GM12878 (cell line): ENCODE measurements at regions not wholly inside any gene's neighbourhood (a gene's known extent, or its start where the extent isn't known, plus 50 kb on each side); places are given as distances from the start of the nearest gene placed in this dataset.

Experiments used
- CEBPB ChIP-seq, 2 experiments: fragments of 150-350 bp in 1 of 2; IDR thresholded peaks; 2 replicates each; pipeline ENCODE4 v1.6.1; 2012 to 2014; ENCODE audit warnings: low read depth in 2 of 2, low read length in 2 of 2, borderline replicate concordance in 1 of 2, inconsistent platforms in 1 of 2
- CTCF ChIP-seq, 3 experiments: IDR thresholded peaks in 2 of 3; conservative IDR thresholded peaks in 1 of 3; 2 replicates each; pipeline ENCODE4 v1.5.1; 2011; ENCODE audit warnings: low read depth in 3 of 3, low read length in 3 of 3, mild to moderate bottlenecking in 3 of 3, control low read depth in 2 of 3, moderate library complexity in 2 of 3, inconsistent platforms in 1 of 3, mixed read lengths in 1 of 3; ENCODE audit not compliant: control insufficient read depth in 2 of 3, insufficient read depth in 1 of 3; ENCODE audit errors: extremely low read depth in 1 of 3
- EGR1 ChIP-seq, 2 experiments: IDR thresholded peaks; 1 replicate in 1 of 2; 2 replicates in 1 of 2; pipeline ENCODE4 v1.6.1; 2011 to 2012; ENCODE audit warnings: low read depth in 2 of 2, low read length in 2 of 2, borderline replicate concordance in 1 of 2, mild to moderate bottlenecking in 1 of 2, moderate library complexity in 1 of 2
- ESRRA ChIP-seq: IDR thresholded peaks from 2 replicates; pipeline ENCODE4 v1.6.1; 2012; ENCODE audit warnings: mild to moderate bottlenecking, low read length, improper control_type of control experiment
- GABPA ChIP-seq: IDR thresholded peaks from 2 replicates; pipeline ENCODE4 v1.6.1; 2014; ENCODE audit warnings: antibody characterized with exemption, low read depth, mild to moderate bottlenecking, inconsistent platforms
- NFYA ChIP-seq: IDR thresholded peaks from 2 replicates; pipeline ENCODE4 v1.6.1; 2011; ENCODE audit warnings: low read depth, mild to moderate bottlenecking, low read length, improper control_type of control experiment, borderline replicate concordance

- no peak for TF ChIP-seq CTCF (IDR thresholded peaks at IDR 0.05 in 2 of 3, conservative IDR thresholded peaks at IDR 0.05 in 1 of 3; ENCODE audit: control insufficient read depth in 2 of 3, extremely low read depth in 1 of 3, insufficient read depth in 1 of 3, low read depth in 3 of 3, low read length in 3 of 3)
- no peak for TF ChIP-seq GABPA
- TF ChIP-seq EGR1 (IDR thresholded peaks at IDR 0.05; ENCODE audit: borderline replicate concordance in 1 of 2, low read depth in 2 of 2, low read length in 2 of 2), result no peak
- no peak for TF ChIP-seq CEBPB (IDR thresholded peaks at IDR 0.05; ENCODE audit: borderline replicate concordance in 1 of 2, low read depth in 2 of 2, low read length in 2 of 2)
- no peak for TF ChIP-seq ESRRA
- no peak for TF ChIP-seq NFYA
These were observed 254.3 kb upstream of the SALL1 start for GRCh38 chr16:51405361-51405760.
